Stimulated activated CD4-positive, alpha-beta T cell treated with anti-CD3 and anti-CD28 coated beads, Interleukin-4, amount 100 ng/mL, for 1 hour (primary cell): ENCODE measurements at regions not wholly inside any gene's neighbourhood (a gene's known extent, or its start where the extent isn't known, plus 50 kb on each side); places are given as distances from the start of the nearest gene placed in this dataset.

Experiments
- DNase-seq: peaks from one replicate; pipeline ENCODE4 v3.0.0-alpha.2; 2020

GRCh38 chr9:6703898-6704639, 53.7 kb upstream of the KDM4C start:
- DNase-seq = peak; percentile 75

DNA sequence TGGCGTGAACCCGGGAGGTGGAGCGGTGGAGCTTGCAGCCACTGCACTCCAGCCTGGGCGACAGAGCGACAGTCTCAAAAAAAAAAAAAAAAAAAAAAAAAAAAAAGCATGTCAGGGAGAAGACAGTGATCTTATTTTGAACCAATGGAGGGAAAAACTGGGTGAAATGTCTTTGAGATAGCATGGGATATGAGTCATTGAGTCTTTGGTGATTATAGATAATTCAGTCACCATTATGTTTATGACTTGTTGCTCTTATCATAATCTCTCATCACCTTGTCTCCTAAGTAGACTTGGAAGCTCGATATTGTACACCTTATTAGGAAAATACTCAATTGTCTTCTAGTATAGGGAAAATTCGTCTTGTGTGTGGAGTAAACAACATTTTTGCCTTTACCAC, 55.1 kb upstream of the KDM4C start:
- DNase-seq = no peak

DNA sequence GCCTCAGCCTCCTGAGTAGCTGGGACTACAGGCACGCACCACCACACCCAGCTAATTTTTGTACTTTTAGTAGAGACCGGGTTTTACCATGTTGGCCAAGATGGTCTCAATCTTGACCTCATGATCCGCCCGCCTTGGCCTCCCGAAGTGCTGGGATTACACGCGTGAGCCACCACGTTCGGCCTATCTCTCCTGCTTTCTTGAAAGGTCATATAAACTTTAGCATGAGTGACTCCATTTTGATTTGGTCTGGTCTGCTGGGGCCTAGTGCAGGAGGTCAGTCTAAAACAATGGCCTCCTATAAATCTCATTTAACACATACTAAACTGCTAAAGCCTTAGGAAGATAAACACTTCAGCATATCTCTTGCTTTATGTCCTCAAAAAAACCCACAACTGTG, 50.6 kb upstream of the GLDC start:
- DNase-seq = no peak

- no peak for DNase-seq
Observed at GRCh38 chr9:6695121-6695814, 49.7 kb upstream of the GLDC start.
